ENCODE measurements at regions not wholly inside any gene's neighbourhood (a gene's known extent, or its start where the extent isn't known, plus 50 kb on each side); places are given as distances from the start of the nearest gene placed in this dataset.

DNA sequence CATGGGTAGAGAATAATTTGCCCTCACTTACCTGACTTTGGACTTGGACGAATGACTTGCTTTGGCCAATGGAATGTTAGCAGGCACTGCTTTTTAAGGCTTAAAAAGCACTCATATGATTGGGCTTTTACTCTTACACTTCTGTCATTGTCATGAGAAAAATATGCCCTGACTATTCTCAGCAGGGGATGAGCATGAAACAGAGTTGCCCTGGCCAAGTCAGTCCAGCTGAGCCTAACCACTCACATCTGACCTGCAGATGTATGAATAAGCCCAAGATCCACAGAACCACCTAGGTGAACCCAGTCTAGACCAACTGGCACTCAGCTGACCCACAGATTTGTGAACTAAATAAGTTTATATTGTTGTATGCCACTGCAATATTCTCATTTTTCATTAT lies 573.5 kb downstream of the TNS3 start:
- no peak for TF ChIP-seq GATA2 (IDR thresholded peaks at IDR 0.05; ENCODE audit: low read depth, low read length)
- no peak for TF ChIP-seq GATA3 (IDR thresholded peaks at IDR 0.05; ENCODE audit: low read depth, low read length)

Measured in SH-SY5Y (cell line).